MG63 (cell line): ENCODE measurements at regions not wholly inside any gene's neighbourhood (a gene's known extent, or its start where the extent isn't known, plus 50 kb on each side); places are given as distances from the start of the nearest gene placed in this dataset.

Source experiments
- DNase-seq: peaks from one replicate; pipeline ENCODE4 v3.0.0-alpha.2; 2020
- H3K27me3 ChIP-seq: fragments of 250-450 bp; sonication (Bioruptor Pico); 2 replicates; pipeline ENCODE4 v1.5.1; 2020; ENCODE audit warnings: mild to moderate bottlenecking, moderate library complexity
- H3K36me3 ChIP-seq: fragments of 250-450 bp; sonication (Bioruptor Pico); 2 replicates; pipeline ENCODE4 v1.5.1; 2020; ENCODE audit warnings: mild to moderate bottlenecking, moderate library complexity
- H3K4me3 ChIP-seq: fragments of 250-450 bp; sonication (Bioruptor Pico); 2 replicates; pipeline ENCODE4 v1.5.1; 2020; ENCODE audit warnings: mild to moderate bottlenecking, moderate library complexity
- H3K9me3 ChIP-seq: fragments of 250-450 bp; sonication (Bioruptor Pico); 2 replicates; pipeline ENCODE4 v1.5.1; 2020; ENCODE audit warnings: mild to moderate bottlenecking, moderate library complexity

DNA sequence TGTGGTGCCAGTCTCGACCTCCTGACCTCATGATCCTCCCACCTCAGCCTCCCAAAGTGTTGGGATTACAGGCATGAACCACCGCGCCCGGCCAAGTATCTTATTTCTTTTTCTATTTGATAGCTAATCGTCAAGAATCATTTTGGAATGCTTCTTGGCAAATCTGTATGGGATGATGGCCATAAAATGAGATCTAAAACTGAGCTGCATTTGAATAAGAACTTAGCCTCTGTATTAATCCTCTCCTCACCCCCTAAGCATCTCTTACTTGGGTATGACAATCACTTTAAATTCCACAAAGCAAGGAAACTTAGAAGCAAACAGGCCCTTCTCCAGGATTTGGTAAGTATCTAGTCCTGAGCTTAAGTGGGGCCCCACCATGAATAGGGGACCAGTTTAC lies 108.9 kb upstream of the BTBD3 start:
- H3K27me3 ChIP-seq: no peaks in the 10 kb centered on the region
- no peak overlapping the region for H3K4me3 ChIP-seq
- no peaks in the 10 kb centered on the region for H3K36me3 ChIP-seq
- H3K9me3 ChIP-seq: no peaks in the 10 kb centered on the region; the same call in none of the 2 replicates
- DNase-seq: peak; percentile 62

DNA sequence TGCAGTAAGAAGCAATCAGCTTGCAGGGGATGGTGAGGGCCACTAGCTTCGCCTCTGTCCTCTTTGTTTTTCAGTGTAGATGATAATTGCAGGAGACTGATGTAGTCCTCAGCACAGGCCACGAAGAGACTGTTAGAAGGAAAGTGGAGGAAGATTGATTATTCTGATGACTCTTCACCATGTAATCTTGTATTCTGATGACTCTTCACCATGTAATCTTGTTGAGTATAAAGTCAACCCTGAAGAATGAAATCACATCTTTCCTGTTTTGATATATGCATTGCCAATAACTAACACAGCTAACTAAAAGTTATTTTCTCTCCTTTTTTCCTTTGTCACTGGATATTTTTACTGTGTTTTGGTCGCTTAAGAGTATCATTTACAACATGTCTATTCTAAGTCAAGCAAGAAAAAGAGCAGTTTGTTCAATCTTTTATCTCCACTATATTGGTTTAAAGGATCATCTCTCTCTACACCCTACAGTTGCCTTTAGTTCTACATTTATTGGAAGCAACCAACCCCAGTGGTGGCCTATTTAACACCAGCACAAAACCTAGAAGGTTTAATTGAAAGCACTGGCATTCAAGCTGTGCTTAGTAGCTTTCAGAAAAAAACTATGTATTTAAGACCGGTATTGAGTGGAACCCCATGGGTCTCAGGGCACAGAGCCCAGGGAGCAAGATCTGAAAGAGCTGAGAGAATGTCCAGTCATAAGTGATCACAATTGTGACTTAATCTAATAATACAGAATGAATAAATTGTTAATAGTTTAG lies 107.2 kb upstream of the BTBD3 start:
- H3K27me3 ChIP-seq: no peaks in the 10 kb centered on the region
- H3K36me3 ChIP-seq: no peaks in the 10 kb centered on the region
- H3K4me3 ChIP-seq: no peak overlapping the region
- H3K9me3 ChIP-seq: no peaks in the 10 kb centered on the region; the same call in none of the 2 replicates
- peak; percentile 77 for DNase-seq

DNA sequence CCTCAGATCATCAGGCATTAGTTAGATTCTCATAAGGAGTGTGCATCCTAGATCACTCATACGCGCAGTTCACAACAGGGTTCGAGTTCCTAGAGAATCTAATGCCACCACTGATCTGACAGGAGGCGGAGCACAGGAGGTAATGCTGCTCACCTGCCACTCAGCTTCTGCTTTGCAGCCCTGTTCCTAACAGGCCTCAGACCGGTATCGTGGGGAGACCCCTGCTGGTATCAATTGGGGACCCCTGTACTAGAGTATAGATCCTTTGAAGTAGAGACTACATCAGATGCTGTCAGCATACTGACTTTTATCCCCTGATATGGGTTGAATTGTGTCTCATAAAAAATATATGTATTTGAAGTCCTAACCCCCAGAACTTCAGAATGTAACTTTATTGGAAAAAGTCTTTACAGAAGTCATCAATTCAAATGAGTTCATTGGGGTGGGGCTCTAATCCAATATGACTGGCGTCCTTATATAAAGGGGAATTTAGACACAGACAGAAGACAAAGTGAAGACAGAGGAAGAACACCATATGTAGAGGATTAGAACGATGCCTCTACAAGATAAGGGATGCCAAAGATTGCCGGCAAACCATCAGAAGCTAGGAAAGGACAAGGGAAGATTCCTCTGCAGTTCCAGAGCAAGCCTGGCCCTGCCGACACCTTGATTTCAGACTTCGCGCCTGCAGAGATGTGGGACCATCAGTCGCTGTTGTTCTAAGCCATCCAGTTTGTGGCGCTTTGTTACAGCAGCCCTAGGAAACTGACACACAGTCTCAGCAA lies 104.4 kb upstream of the BTBD3 start:
- H3K9me3 ChIP-seq: no peaks in the 10 kb centered on the region; the same call in 1 of the 2 replicates
- H3K27me3 ChIP-seq: no peaks in the 10 kb centered on the region
- DNase-seq: no peak
- H3K36me3 ChIP-seq: no peaks in the 10 kb centered on the region
- H3K4me3 ChIP-seq: no peak overlapping the region

DNA sequence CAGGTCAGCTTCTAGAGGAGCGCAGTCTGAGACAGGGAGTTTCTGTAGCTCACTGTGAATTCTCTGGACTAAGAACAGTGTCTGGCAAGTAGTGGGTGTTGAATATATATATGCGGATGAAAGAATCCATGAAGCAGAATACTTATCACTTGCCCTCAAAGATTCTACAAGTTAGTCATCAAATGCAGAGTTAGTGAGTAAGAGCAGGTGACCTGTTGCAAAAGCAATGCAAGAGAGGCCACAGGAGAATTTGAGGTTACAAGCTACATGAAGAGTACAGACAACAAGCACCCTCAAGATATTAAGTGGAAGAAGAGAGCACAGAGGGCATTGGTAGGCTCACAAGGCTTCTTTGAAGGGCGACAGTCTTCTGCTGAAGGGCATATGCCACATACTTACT lies 103.4 kb upstream of the BTBD3 start:
- H3K9me3 ChIP-seq: no peaks in the 10 kb centered on the region; the same call in 1 of the 2 replicates
- H3K4me3 ChIP-seq: no peak overlapping the region
- no peaks in the 10 kb centered on the region for H3K36me3 ChIP-seq
- H3K27me3 ChIP-seq: no peaks in the 10 kb centered on the region
- no peak for DNase-seq

DNA sequence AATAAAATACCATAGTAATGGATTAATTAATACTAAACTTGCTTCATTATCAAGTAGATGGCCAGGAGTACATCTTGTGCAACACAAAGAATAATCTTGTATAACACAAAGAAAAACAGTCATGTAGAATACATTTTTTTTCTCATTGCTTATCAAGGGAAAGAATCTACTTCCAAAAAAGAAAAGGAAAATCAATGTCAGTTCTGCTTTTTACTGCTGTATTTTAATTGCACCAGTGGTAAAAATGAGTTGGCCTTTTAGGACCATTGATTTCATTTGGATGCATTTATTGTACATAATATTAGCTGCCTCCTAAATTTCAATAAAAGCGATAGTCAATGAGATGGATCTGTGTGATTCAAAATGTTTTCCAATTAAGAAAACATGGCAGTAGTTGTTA lies 96.9 kb upstream of the BTBD3 start:
- Histone ChIP-seq H3K27me3 (no peaks in the 10 kb centered on the region), H3K4me3 (no peak overlapping the region), H3K36me3 (no peaks in the 10 kb centered on the region), H3K9me3 (peaks cover 2% of the 10 kb centered on the region; the same call in 1 of the 2 replicates)
- no peak for DNase-seq

DNA sequence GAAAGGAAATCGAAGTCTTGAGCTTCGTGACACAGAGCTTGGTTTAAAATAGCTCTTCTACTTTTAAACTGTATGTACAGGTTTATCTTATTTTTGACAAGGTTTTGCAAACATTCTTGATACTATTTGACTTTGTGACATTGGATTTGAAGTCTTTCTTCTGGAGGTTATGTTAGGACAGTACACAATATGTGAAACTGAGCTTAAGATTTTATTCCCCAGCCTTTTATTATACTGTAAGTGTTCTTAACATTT lies 95.2 kb upstream of the BTBD3 start:
- H3K36me3 ChIP-seq: no peaks in the 10 kb centered on the region
- DNase-seq: no peak
- H3K4me3 ChIP-seq: no peak overlapping the region
- H3K9me3 ChIP-seq: peaks cover 2% of the 10 kb centered on the region; the same call in 1 of the 2 replicates
- no peaks in the 10 kb centered on the region for H3K27me3 ChIP-seq

DNA sequence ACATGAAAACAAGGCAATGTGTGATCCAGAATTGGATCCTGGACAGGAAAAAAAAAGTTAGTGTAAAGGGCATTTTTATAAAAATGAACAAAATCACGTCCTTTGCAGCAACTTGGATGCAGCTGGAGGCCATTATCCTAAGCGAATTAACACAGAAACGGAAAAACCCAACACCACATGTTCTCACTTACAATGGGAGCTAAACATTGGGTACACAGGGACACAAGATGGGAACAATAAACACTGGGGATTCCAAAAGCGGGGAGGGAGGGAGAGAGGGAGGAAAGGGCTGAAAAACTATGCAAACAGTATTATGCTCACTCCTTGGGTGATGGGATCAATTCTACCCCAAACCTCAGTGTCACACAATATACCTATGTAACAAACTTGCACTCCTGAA lies 91.4 kb upstream of the BTBD3 start:
- Histone ChIP-seq H3K4me3 (no peak overlapping the region), H3K9me3 (peaks cover under 1% of the 10 kb centered on the region; the same call in 1 of the 2 replicates), H3K27me3 (no peaks in the 10 kb centered on the region), H3K36me3 (no peaks in the 10 kb centered on the region)
- DNase-seq: no peak

DNA sequence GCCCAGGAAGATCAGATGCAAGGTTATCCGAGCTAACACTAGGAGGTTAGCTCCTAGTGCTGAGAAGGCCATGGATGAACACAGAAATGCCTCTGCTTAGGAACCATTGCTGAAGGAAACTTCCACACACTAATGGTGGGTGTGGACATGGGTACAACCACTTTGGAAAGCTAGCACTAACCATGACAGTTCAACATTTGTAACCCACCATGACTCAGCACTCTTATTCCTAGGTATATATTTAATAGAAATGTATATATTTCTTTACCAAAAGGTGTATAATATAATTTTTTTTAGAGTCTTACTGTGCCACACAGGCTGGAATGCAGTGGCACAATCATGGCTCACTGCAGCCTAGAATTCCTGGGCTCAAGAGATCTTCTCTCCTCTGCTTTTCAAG lies 85.3 kb upstream of the BTBD3 start:
- Histone ChIP-seq H3K27me3 (no peaks in the 10 kb centered on the region), H3K4me3 (no peak overlapping the region), H3K36me3 (no peaks in the 10 kb centered on the region), H3K9me3 (no peaks in the 10 kb centered on the region)
- no peak for DNase-seq

DNA sequence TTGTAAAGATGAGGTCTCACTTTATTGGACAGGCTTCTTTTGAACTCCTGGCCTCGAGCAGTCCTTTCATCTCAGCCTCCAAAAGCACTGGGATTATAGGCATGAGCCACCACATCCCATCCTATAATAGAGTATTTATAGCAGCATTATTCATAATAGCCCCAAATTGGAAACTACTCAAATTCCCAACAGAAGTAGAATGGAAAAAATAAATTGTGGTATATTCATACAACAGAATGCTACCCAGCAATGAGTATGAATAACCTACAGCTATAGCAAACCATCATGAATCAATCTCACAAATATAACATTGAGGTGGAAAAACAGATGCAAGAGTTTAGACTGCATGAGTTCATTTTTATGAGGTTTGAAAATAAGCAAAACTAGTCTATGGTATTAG lies 84.8 kb upstream of the BTBD3 start:
- no peak for DNase-seq

DNA sequence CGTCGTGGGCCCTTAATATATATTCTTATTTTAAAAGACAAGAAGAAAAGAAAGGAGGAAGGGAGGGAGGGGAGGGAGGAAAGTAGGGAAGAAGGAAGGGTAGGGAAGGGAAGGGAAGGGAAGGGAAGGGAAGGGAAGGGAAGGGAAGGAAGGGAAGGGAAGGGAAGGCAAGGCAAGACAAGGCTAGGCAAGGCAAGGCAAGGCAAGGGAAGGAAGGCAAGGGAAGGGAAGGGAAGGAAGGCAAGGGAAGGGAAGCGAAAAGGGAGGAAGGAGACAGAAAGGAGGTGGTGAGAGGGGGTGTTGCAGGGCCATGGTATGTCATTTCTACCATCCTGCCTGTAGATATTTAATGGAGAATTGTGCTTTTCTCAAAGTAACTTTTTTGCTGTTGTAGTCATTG lies 83.9 kb upstream of the BTBD3 start:
- Histone ChIP-seq H3K9me3 (no peaks in the 10 kb centered on the region), H3K4me3 (no peak overlapping the region), H3K27me3 (no peaks in the 10 kb centered on the region), H3K36me3 (no peaks in the 10 kb centered on the region)
- DNase-seq: no peak

More for the DNA sequence above, 84.8 kb upstream of the BTBD3 start:
- Histone ChIP-seq H3K4me3 (no peak overlapping the region), H3K36me3 (no peaks in the 10 kb centered on the region), H3K9me3 (no peaks in the 10 kb centered on the region), H3K27me3 (no peaks in the 10 kb centered on the region)

DNA sequence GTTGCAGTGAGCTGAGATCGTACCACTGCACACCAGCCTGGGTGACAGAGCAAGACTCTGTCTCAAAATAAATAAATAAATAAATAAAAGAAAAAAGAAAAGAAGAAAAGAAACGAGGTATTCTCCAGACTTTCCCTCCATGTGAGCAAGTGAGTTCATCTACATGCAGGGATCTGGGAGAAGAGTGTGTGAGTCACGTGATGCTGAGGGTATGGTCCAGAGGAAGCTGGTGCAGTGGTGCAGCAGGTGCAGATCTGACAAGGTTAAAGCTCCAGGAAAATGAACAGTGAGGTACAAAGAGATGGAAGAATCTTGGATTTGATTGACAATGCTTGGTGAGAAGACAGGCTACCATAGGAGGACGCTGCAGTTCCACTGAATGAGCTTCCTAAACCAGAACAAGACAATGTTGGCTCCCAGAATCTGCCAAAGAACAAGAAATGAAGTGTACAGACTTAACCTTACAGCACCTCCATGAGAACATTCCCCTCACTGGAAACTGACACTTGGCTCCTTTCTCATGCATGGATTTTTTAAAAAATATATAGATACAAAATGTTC lies 79.5 kb upstream of the BTBD3 start:
- H3K4me3 ChIP-seq: no peak overlapping the region
- no peak for DNase-seq
- no peaks in the 10 kb centered on the region for H3K36me3 ChIP-seq
- no peaks in the 10 kb centered on the region for H3K9me3 ChIP-seq
- H3K27me3 ChIP-seq: no peaks in the 10 kb centered on the region

DNA sequence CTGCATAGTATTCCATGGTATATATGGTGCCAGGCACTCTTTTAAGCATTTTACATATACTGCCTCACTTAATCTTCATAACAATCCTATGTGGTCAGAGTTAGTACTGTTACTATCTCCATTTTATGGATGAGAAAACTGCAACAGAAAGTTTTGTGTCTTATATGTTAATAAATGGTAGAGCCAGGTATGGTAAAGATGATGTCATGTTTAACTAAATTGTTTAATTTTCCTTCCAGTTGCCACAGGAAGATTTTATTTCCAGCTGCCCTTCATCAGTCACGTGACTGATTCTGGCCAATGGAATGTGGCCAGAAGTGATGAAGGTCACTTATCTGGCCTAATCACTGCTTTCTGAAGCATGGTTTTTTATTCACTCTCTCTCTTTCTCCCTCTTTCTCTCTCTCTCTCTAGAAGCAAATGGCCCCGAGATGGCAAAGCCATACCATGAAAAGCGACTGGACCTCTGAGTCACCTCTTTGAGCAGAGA lies 75.7 kb upstream of the BTBD3 start:
- no peaks in the 10 kb centered on the region for H3K27me3 ChIP-seq
- H3K36me3 ChIP-seq: no peaks in the 10 kb centered on the region
- no peak for DNase-seq
- H3K4me3 ChIP-seq: no peak overlapping the region
- no peaks in the 10 kb centered on the region for H3K9me3 ChIP-seq

DNA sequence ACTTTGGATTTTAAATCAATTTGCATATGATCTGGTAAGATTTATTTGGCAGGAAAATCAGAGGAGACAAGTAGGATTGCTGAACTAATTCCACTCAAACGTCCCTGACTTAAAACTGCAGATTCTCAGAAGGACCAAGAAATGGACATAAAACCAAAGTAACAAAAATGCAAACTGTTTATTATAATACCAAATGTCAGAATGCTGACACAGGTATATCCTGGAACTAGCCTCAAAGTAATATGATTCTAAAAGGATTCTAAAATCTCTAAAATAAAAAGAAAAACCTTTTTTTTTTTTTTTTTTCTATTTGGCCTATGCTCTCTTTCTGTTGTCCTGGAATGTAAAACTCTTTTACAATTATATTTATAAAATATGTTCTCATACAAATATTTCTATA lies 74.4 kb upstream of the BTBD3 start:
- no peaks in the 10 kb centered on the region for H3K27me3 ChIP-seq
- no peaks in the 10 kb centered on the region for H3K36me3 ChIP-seq
- H3K4me3 ChIP-seq: no peak overlapping the region
- no peaks in the 10 kb centered on the region for H3K9me3 ChIP-seq
- DNase-seq: no peak

DNA sequence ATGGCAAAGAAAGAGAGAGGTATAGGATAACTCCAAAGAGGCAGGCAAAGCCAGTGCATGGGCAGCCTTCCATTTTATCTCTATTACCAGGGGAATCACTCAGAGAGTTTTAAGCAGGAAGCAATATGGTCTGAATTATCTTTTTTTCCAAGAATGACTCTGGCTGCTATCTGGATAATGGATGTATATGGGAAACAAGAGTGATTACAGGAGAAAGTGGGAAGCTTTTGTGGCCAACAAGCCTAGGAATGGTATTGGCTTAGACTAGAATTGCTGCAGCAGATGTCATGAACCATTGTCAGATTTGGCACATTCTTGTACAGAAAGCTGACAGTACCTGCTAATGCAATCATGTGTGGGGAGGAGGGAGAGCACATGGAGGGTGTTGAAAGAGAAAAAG lies 73.0 kb upstream of the BTBD3 start:
- Histone ChIP-seq H3K27me3 (no peaks in the 10 kb centered on the region), H3K36me3 (no peaks in the 10 kb centered on the region), H3K9me3 (no peaks in the 10 kb centered on the region), H3K4me3 (no peak overlapping the region)
- DNase-seq: no peak

DNA sequence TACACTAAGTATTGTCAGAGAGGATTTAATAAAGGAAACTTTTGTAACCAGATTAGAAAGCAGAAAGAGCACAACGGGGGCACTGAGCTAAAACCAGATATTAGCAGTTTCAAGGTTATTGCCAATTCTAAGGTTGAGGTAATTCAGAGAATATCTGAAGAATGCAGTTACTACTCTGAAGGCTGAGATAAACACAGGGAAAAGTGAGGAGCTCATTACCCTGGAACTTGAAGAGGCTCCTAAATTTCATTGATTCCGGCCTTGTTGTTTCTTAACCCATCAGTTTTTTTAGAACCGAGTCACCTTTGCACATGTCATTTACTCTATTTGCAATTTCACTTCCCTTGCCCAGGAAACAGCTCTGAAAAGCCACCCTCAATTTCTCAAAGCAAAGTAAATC lies 72.4 kb upstream of the BTBD3 start:
- no peaks in the 10 kb centered on the region for H3K27me3 ChIP-seq
- DNase-seq: no peak

DNA sequence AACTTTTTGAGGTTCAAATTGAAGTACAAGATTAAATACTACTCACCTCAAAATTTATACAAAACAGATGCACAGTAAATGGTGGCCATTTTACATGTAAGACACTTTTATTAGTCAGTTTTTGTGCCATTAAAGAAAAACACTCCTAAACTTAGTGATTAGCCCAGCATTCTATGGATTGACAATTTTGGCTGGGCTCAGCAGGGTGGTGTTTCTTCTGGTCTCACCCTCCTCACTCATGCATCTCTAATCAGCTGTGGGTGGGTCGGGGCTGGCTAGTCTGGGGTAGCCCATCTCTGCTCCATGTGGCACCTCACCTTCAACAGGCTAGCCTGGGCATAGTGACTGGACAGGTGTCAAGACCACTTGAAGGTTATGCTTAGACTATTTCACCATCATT lies 71.6 kb upstream of the BTBD3 start:
- DNase-seq: no peak
- H3K27me3 ChIP-seq: no peaks in the 10 kb centered on the region
- H3K9me3 ChIP-seq: no peaks in the 10 kb centered on the region
- H3K36me3 ChIP-seq: no peaks in the 10 kb centered on the region
- no peak overlapping the region for H3K4me3 ChIP-seq

More for the DNA sequence above, 72.4 kb upstream of the BTBD3 start:
- no peaks in the 10 kb centered on the region for H3K9me3 ChIP-seq
- no peaks in the 10 kb centered on the region for H3K36me3 ChIP-seq
- H3K4me3 ChIP-seq: no peak overlapping the region

DNA sequence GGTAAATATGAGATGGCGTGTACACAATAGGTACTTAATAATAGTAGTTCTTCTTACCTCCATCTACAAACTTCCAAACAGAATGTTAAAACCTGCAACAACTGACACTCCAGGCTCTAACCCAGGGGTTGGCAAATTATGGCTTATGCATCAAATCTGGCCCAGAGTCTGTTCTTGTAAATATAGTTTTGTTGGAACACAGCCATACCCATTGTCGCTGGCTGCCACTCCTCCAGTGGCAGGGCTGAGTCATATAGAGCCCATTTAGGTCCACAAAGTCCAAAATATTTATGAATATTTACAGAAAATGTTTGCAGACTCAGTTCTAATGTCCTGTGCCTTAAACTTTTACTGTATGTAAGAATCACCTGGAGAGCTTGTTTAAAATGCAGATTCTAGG lies 69.9 kb upstream of the BTBD3 start:
- Histone ChIP-seq H3K9me3 (no peaks in the 10 kb centered on the region), H3K27me3 (no peaks in the 10 kb centered on the region), H3K36me3 (no peaks in the 10 kb centered on the region), H3K4me3 (no peak overlapping the region)
- DNase-seq: peak; percentile 11
